ENCODE measurements at regions not wholly inside any gene's neighbourhood (a gene's known extent, or its start where the extent isn't known, plus 50 kb on each side); places are given as distances from the start of the nearest gene placed in this dataset.

DNA sequence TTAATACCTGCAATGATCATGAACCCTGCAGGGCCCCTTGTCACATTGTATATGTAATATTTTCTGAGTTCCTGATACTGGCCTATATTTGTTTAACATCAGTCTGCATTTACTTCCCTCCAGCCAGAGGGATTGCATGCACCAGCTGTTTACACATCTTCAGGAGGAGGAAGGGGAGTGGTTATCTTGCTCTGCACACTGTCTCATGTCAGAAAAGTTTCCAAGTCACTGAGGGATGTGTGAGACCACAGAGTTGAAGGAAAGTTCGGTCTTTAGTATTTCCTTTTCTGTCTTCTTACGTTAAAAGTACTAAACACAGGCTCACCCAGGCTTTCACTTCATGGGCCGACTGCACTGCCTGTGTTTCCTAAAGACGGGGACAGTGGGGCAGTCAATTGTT is 574.1 kb downstream of the LMO4 start:
- Histone ChIP-seq H3K4me2 (ENCODE audit: low read length) (no peak overlapping the region), H3K36me3 (ENCODE audit: insufficient read depth, low read length) (no peaks in the 10 kb centered on the region), H3K4me1 (ENCODE audit: control insufficient read depth, insufficient read depth, low read length) (no peaks in the 10 kb centered on the region), H3K27me3 (ENCODE audit: control insufficient read depth, insufficient read depth, low read length) (no peaks in the 10 kb centered on the region), H3K9ac (ENCODE audit: low read depth, low read length) (no peak overlapping the region), H3K9me3 (replicated peaks; ENCODE audit: low read length) (no peaks in the 10 kb centered on the region), H3K4me3 (ENCODE audit: low read length) (no peak overlapping the region)

DNA sequence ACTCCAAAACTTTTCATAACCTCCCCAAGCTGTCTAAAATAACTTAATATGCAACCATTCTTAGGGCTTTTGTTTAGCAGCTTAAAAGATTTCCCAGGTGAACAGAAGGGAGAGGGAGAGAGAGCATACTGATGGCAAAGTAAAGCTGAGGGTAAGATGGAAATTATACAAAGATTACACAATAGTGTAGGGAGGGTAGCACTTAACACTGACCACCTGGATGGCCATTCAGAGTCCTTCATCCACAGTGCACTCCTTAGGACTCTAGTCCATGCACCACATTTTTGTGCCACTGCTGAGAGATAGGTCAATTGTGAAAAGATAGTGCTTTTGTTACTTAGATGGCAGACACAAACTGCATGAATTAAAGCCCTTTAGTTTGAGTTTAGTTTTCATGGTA is 574.6 kb downstream of the LMO4 start:
- no peak overlapping the region for H3K4me3 ChIP-seq (ENCODE audit: low read length)
- no peaks in the 10 kb centered on the region for H3K27me3 ChIP-seq (ENCODE audit: control insufficient read depth, insufficient read depth, low read length)
- H3K4me2 ChIP-seq (ENCODE audit: low read length), result no peak overlapping the region
- H3K9me3 ChIP-seq (replicated peaks; ENCODE audit: low read length), result no peaks in the 10 kb centered on the region
- H3K4me1 ChIP-seq (ENCODE audit: control insufficient read depth, insufficient read depth, low read length), result no peaks in the 10 kb centered on the region
- no peak overlapping the region for H3K9ac ChIP-seq (ENCODE audit: low read depth, low read length)
- no peaks in the 10 kb centered on the region for H3K36me3 ChIP-seq (ENCODE audit: insufficient read depth, low read length)

DNA sequence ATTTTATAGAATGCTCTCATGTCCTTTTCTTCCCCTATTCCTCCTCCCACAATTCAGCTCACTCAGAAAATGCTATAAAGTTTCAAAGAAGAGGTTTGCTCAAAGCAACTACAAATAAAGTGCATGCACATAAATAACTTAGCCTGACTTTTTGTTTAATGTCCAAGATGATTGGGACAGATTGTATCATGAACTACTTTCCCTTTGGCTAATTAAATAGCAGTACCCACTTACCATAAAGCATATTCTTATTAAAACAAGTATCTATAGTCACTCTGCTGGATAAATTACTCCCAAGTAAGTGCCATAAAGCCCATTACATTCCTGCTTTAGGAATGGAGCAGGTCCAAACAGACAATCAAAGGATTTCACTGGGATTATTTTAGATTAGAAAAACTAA is 576.0 kb downstream of the LMO4 start:
- Histone ChIP-seq H3K36me3 (ENCODE audit: insufficient read depth, low read length) (no peaks in the 10 kb centered on the region), H3K4me2 (ENCODE audit: low read length) (no peak overlapping the region), H3K4me3 (ENCODE audit: low read length) (no peak overlapping the region), H3K4me1 (ENCODE audit: control insufficient read depth, insufficient read depth, low read length) (no peaks in the 10 kb centered on the region), H3K9ac (ENCODE audit: low read depth, low read length) (no peak overlapping the region), H3K9me3 (replicated peaks; ENCODE audit: low read length) (no peaks in the 10 kb centered on the region), H3K27me3 (ENCODE audit: control insufficient read depth, insufficient read depth, low read length) (no peaks in the 10 kb centered on the region)

DNA sequence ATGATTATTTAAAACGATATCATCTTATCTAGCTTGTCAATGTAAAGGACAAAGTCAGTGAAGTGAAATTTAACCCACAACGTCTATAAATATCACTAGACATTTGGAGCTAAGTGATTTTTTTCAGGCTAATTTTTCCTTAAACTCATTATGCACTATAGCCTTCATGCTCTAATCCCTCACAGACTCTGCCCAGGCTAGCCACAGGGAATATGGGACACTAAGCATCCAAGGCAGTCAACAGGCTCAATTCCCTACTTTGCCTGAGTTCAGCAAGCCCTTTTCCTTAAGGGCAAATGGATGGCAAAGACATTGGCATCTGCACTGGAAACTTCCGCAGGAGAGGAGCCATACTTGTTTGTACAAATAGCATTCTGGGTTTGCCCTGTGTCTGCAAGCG is 577.0 kb downstream of the LMO4 start:
- Histone ChIP-seq H3K4me3 (ENCODE audit: low read length) (no peak overlapping the region), H3K9me3 (replicated peaks; ENCODE audit: low read length) (no peaks in the 10 kb centered on the region), H3K4me2 (ENCODE audit: low read length) (no peak overlapping the region), H3K9ac (ENCODE audit: low read depth, low read length) (no peak overlapping the region), H3K36me3 (ENCODE audit: insufficient read depth, low read length) (no peaks in the 10 kb centered on the region), H3K4me1 (ENCODE audit: control insufficient read depth, insufficient read depth, low read length) (no peaks in the 10 kb centered on the region), H3K27me3 (ENCODE audit: control insufficient read depth, insufficient read depth, low read length) (no peaks in the 10 kb centered on the region)

DNA sequence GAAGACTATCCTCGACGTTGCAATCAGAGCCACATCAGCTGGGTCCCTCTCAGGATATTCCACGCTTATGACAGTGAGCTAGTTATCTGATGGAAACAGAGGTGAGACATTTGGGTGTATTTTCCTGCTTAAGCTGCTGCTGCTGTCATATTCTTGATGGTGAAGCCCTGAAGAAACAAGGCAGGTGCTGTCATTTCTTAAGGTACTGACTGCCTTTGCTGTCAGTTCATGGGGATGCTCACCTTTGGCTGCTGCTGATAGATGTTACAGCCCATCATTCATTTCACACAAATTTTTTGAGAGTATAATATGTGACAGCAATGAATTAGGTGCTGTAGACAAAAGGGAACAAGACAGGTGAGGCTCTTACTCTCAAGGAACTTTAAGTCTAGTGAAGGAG is 577.4 kb downstream of the LMO4 start:
- Histone ChIP-seq H3K9ac (ENCODE audit: low read depth, low read length) (no peak overlapping the region), H3K36me3 (ENCODE audit: insufficient read depth, low read length) (no peaks in the 10 kb centered on the region), H3K27me3 (ENCODE audit: control insufficient read depth, insufficient read depth, low read length) (no peaks in the 10 kb centered on the region), H3K4me3 (ENCODE audit: low read length) (no peak overlapping the region), H3K9me3 (replicated peaks; ENCODE audit: low read length) (no peaks in the 10 kb centered on the region), H3K4me2 (ENCODE audit: low read length) (no peak overlapping the region), H3K4me1 (ENCODE audit: control insufficient read depth, insufficient read depth, low read length) (no peaks in the 10 kb centered on the region)

GRCh38 chr1:87913361-87913760 is 584.7 kb downstream of the LMO4 start:
- no peaks in the 10 kb centered on the region for H3K9me3 ChIP-seq (replicated peaks; ENCODE audit: low read length)
- no peak overlapping the region for H3K4me2 ChIP-seq (ENCODE audit: low read length)
- H3K27me3 ChIP-seq (ENCODE audit: control insufficient read depth, insufficient read depth, low read length), result no peaks in the 10 kb centered on the region
- H3K36me3 ChIP-seq (ENCODE audit: insufficient read depth, low read length), result no peaks in the 10 kb centered on the region
- no peak overlapping the region for H3K4me3 ChIP-seq (ENCODE audit: low read length)
- H3K9ac ChIP-seq (ENCODE audit: low read depth, low read length), result no peak overlapping the region
- H3K4me1 ChIP-seq (ENCODE audit: control insufficient read depth, insufficient read depth, low read length), result peaks cover 6% of the 10 kb centered on the region

DNA sequence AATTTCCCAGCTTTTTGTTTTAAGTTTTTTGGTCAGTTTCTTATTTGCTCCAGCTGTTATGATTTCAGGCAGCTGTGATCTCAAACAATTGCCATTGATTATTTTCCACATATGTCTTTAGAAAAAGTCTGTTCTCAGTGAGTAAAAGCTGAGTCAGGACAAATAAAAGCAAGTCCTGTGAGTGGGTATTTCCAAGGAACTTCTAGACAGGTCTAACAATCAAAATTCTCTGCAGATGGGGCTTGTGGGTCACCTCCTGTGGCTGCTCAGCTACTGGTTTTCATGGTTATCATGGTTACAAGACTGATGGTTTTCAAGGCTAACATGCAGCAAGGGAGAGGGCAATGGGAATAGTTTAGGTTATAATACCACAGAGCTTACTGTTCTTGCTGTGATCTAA is 585.7 kb downstream of the LMO4 start:
- Histone ChIP-seq H3K36me3 (ENCODE audit: insufficient read depth, low read length) (no peaks in the 10 kb centered on the region), H3K4me2 (ENCODE audit: low read length) (no peak overlapping the region), H3K9me3 (replicated peaks; ENCODE audit: low read length) (no peaks in the 10 kb centered on the region), H3K4me1 (ENCODE audit: control insufficient read depth, insufficient read depth, low read length) (peaks cover 6% of the 10 kb centered on the region), H3K9ac (ENCODE audit: low read depth, low read length) (no peak overlapping the region), H3K4me3 (ENCODE audit: low read length) (no peak overlapping the region), H3K27me3 (ENCODE audit: control insufficient read depth, insufficient read depth, low read length) (no peaks in the 10 kb centered on the region)

- H3K36me3 ChIP-seq (ENCODE audit: insufficient read depth, low read length), result no peaks in the 10 kb centered on the region
- no peak overlapping the region for H3K4me3 ChIP-seq (ENCODE audit: low read length)
- no peak overlapping the region for H3K9ac ChIP-seq (ENCODE audit: low read depth, low read length)
- H3K4me1 ChIP-seq (ENCODE audit: control insufficient read depth, insufficient read depth, low read length), result peaks cover 6% of the 10 kb centered on the region
- no peak overlapping the region for H3K4me2 ChIP-seq (ENCODE audit: low read length)
- no peaks in the 10 kb centered on the region for H3K9me3 ChIP-seq (replicated peaks; ENCODE audit: low read length)
- no peaks in the 10 kb centered on the region for H3K27me3 ChIP-seq (ENCODE audit: control insufficient read depth, insufficient read depth, low read length)
Observed at GRCh38 chr1:87915771-87916170, 587.1 kb downstream of the LMO4 start.

DNA sequence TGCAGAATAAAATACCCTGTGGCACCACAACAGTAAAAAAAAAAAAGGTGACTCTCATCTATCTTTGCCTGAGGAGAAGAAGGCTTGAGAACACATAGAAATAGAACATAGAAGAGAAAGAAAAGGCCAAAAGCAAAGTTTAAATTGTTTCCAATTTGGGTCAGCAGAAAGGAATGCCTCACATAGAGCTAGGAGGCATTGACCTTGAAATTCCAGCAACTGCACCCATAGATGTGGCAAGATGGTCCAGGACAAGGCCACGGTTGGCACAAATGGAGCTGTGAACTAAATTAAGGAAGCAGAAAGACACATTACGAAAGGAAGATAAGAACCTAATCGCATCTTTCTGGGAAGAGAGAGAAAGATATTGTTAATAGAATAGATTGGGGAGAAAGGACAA is 588.3 kb downstream of the LMO4 start:
- H3K27me3 ChIP-seq (ENCODE audit: control insufficient read depth, insufficient read depth, low read length), result no peaks in the 10 kb centered on the region
- H3K9ac ChIP-seq (ENCODE audit: low read depth, low read length), result no peak overlapping the region
- H3K4me3 ChIP-seq (ENCODE audit: low read length), result no peak overlapping the region
- no peaks in the 10 kb centered on the region for H3K9me3 ChIP-seq (replicated peaks; ENCODE audit: low read length)
- no peak overlapping the region for H3K4me2 ChIP-seq (ENCODE audit: low read length)
- no peaks in the 10 kb centered on the region for H3K36me3 ChIP-seq (ENCODE audit: insufficient read depth, low read length)
- H3K4me1 ChIP-seq (ENCODE audit: control insufficient read depth, insufficient read depth, low read length), result peaks cover 6% of the 10 kb centered on the region

DNA sequence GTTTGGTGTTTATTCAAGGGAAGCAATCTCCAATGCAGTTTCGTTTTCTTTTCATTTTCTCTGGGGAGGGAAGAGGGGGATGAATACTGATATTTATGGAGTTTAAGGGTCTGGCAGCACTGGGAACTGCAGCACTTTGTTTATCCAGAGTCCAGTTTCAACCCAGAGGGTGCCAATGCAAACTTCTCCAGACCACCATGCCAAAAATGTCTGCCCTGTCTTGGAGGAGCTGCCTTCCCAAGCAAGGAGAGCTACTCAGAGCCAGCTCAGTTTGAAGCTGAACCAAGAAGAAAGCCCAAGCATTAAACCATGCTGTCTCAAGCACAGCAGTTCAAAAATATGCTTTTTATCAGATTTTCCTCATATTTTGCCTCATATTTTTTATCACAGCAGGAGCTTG is 589.7 kb downstream of the LMO4 start:
- Histone ChIP-seq H3K36me3 (ENCODE audit: insufficient read depth, low read length) (no peaks in the 10 kb centered on the region), H3K9ac (ENCODE audit: low read depth, low read length) (no peak overlapping the region), H3K4me1 (ENCODE audit: control insufficient read depth, insufficient read depth, low read length) (peaks cover 6% of the 10 kb centered on the region), H3K27me3 (ENCODE audit: control insufficient read depth, insufficient read depth, low read length) (no peaks in the 10 kb centered on the region), H3K4me3 (ENCODE audit: low read length) (no peak overlapping the region), H3K4me2 (ENCODE audit: low read length) (no peak overlapping the region), H3K9me3 (replicated peaks; ENCODE audit: low read length) (no peaks in the 10 kb centered on the region)

GRCh38 chr1:87922885-87923284 is 594.2 kb downstream of the LMO4 start:
- Histone ChIP-seq H3K9me3 (replicated peaks; ENCODE audit: low read length) (no peaks in the 10 kb centered on the region), H3K4me2 (ENCODE audit: low read length) (no peak overlapping the region), H3K36me3 (ENCODE audit: insufficient read depth, low read length) (no peaks in the 10 kb centered on the region), H3K9ac (ENCODE audit: low read depth, low read length) (no peak overlapping the region), H3K4me3 (ENCODE audit: low read length) (no peak overlapping the region), H3K27me3 (ENCODE audit: control insufficient read depth, insufficient read depth, low read length) (no peaks in the 10 kb centered on the region), H3K4me1 (ENCODE audit: control insufficient read depth, insufficient read depth, low read length) (no peaks in the 10 kb centered on the region)

DNA sequence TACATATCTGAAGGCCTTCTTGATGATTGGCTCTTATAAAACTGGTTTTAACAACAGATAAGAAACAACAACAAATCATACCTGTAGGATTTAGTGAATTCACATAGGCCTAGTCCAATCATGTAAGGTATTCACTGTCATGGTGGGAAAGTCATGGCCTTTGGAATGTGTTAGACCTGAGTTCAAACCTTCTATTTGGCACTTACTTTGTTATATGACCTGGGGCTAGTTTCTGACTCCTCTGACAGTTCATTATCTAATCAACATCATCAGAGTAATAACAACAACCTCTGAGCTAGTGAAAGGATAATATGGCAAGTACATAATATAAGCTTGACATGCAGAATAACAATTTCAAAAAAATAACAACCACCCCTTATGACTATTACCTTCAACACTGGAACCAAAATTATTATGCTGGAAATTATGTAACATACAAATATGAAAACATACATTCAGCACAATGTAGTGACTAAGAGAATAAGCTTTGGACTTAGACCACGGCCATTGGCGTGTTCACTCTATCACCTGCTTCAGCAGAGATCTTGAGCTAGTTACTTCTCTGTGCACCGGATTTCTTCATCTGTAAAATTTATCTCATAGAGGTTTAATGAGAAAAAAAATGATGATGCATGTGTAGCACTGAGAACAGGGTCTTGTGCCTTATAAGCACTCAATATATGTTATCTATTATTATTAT is 597.6 kb downstream of the LMO4 start:
- Histone ChIP-seq H3K27me3 (ENCODE audit: control insufficient read depth, insufficient read depth, low read length) (no peaks in the 10 kb centered on the region), H3K4me3 (ENCODE audit: low read length) (no peak overlapping the region), H3K9me3 (replicated peaks; ENCODE audit: low read length) (no peaks in the 10 kb centered on the region), H3K9ac (ENCODE audit: low read depth, low read length) (no peak overlapping the region), H3K36me3 (ENCODE audit: insufficient read depth, low read length) (no peaks in the 10 kb centered on the region), H3K4me1 (ENCODE audit: control insufficient read depth, insufficient read depth, low read length) (no peaks in the 10 kb centered on the region), H3K4me2 (ENCODE audit: low read length) (no peak overlapping the region)
